ENCODE measurements at regions not wholly inside any gene's neighbourhood (a gene's known extent, or its start where the extent isn't known, plus 50 kb on each side); places are given as distances from the start of the nearest gene placed in this dataset.
"Not testable (repeated sequence)": the region's sequence is repeated elsewhere in the genome, so short reads cannot be mapped to it uniquely, and the experiment has no call there.

- Mint-ChIP-seq H3K27ac (no peak overlapping the region), H3K9me3 (peaks cover 2% of the 10 kb centered on the region), H3K36me3 (ENCODE audit: low read depth) (no peaks in the 10 kb centered on the region), H3K4me1 (ENCODE audit: low read depth) (peaks cover 10% of the 10 kb centered on the region), H3K27me3 (peaks cover 14% of the 10 kb centered on the region), H3K4me3 (no peak overlapping the region)
- DNase-seq: no peak
Observed at GRCh38 chr20:50325215-50325614, 134.6 kb downstream of the CEBPB start.

GRCh38 chr20:50325651-50326050 is 135.0 kb downstream of the CEBPB start:
- Mint-ChIP-seq H3K27ac (no peak overlapping the region), H3K36me3 (ENCODE audit: low read depth) (no peaks in the 10 kb centered on the region), H3K4me1 (ENCODE audit: low read depth) (peaks cover 9% of the 10 kb centered on the region), H3K9me3 (peaks cover 2% of the 10 kb centered on the region), H3K4me3 (no peak overlapping the region), H3K27me3 (peaks cover 12% of the 10 kb centered on the region)
- DNase-seq: no peak

- Mint-ChIP-seq H3K4me3 (no peak overlapping the region), H3K27ac (no peak overlapping the region), H3K9me3 (peaks cover 2% of the 10 kb centered on the region)
Observed at GRCh38 chr20:50327666-50328065, 137.0 kb downstream of the CEBPB start.

GRCh38 chr20:50328222-50328979 is 137.8 kb downstream of the CEBPB start:
- no peaks in the 10 kb centered on the region for H3K36me3 Mint-ChIP-seq (ENCODE audit: low read depth)
- H3K9me3 Mint-ChIP-seq: peaks cover 2% of the 10 kb centered on the region
- peaks cover 25% of the 10 kb centered on the region for H3K27me3 Mint-ChIP-seq
- no peaks in the 10 kb centered on the region for H3K4me1 Mint-ChIP-seq (ENCODE audit: low read depth)
- no peak for DNase-seq
- H3K27ac Mint-ChIP-seq: no peak overlapping the region
- H3K4me3 Mint-ChIP-seq: no peak overlapping the region

More at GRCh38 chr20:50327666-50328065, 137.0 kb downstream of the CEBPB start:
- H3K27me3 Mint-ChIP-seq: peaks cover 19% of the 10 kb centered on the region
- H3K36me3 Mint-ChIP-seq (ENCODE audit: low read depth): no peaks in the 10 kb centered on the region
- no peaks in the 10 kb centered on the region for H3K4me1 Mint-ChIP-seq (ENCODE audit: low read depth)
- no peak for DNase-seq

GRCh38 chr20:50328996-50329898 is 138.6 kb downstream of the CEBPB start:
- peaks cover 26% of the 10 kb centered on the region for H3K27me3 Mint-ChIP-seq
- peaks cover 2% of the 10 kb centered on the region for H3K9me3 Mint-ChIP-seq
- DNase-seq: no peak
- no peak overlapping the region for H3K4me3 Mint-ChIP-seq
- H3K4me1 Mint-ChIP-seq (ENCODE audit: low read depth): no peaks in the 10 kb centered on the region
- no peaks in the 10 kb centered on the region for H3K36me3 Mint-ChIP-seq (ENCODE audit: low read depth)
- no peak overlapping the region for H3K27ac Mint-ChIP-seq

- no peak overlapping the region for H3K27ac Mint-ChIP-seq
- no peak overlapping the region for H3K4me3 Mint-ChIP-seq
- no peak for DNase-seq
- H3K36me3 Mint-ChIP-seq (ENCODE audit: low read depth): no peaks in the 10 kb centered on the region
- H3K4me1 Mint-ChIP-seq (ENCODE audit: low read depth): peaks cover 1% of the 10 kb centered on the region
- peaks cover 2% of the 10 kb centered on the region for H3K9me3 Mint-ChIP-seq
- H3K27me3 Mint-ChIP-seq: peaks cover 26% of the 10 kb centered on the region
Observed at GRCh38 chr20:50329981-50330503, 139.4 kb downstream of the CEBPB start.

- no peaks in the 10 kb centered on the region for H3K36me3 Mint-ChIP-seq (ENCODE audit: low read depth)
- H3K27ac Mint-ChIP-seq: no peak overlapping the region
- H3K4me1 Mint-ChIP-seq (ENCODE audit: low read depth): peaks cover 3% of the 10 kb centered on the region
- peaks cover 26% of the 10 kb centered on the region for H3K27me3 Mint-ChIP-seq
- peaks cover 2% of the 10 kb centered on the region for H3K9me3 Mint-ChIP-seq
- H3K4me3 Mint-ChIP-seq: no peak overlapping the region
- no peak for DNase-seq
Observed at GRCh38 chr20:50330504-50331313, 140.1 kb downstream of the CEBPB start.

GRCh38 chr20:50331469-50332363 is 141.1 kb downstream of the CEBPB start:
- Mint-ChIP-seq H3K4me1 (ENCODE audit: low read depth) (peaks cover 10% of the 10 kb centered on the region), H3K27ac (no peak overlapping the region), H3K27me3 (peaks cover 26% of the 10 kb centered on the region), H3K9me3 (peaks cover 2% of the 10 kb centered on the region), H3K36me3 (ENCODE audit: low read depth) (no peaks in the 10 kb centered on the region), H3K4me3 (no peak overlapping the region)
- no peak for DNase-seq

- H3K4me3 Mint-ChIP-seq: no peak overlapping the region
- H3K27me3 Mint-ChIP-seq: peaks cover 26% of the 10 kb centered on the region
- no peak overlapping the region for H3K27ac Mint-ChIP-seq
Observed at GRCh38 chr20:50332491-50332980, 141.9 kb downstream of the CEBPB start.

GRCh38 chr20:50333131-50333670 is 142.6 kb downstream of the CEBPB start:
- H3K4me3 Mint-ChIP-seq: no peak overlapping the region
- no peak overlapping the region for H3K27ac Mint-ChIP-seq
- no peaks in the 10 kb centered on the region for H3K36me3 Mint-ChIP-seq (ENCODE audit: low read depth)
- H3K4me1 Mint-ChIP-seq (ENCODE audit: low read depth): peaks cover 23% of the 10 kb centered on the region
- peaks cover 26% of the 10 kb centered on the region for H3K27me3 Mint-ChIP-seq
- DNase-seq: no peak
- H3K9me3 Mint-ChIP-seq: no peaks in the 10 kb centered on the region

More at GRCh38 chr20:50332491-50332980, 141.9 kb downstream of the CEBPB start:
- H3K4me1 Mint-ChIP-seq (ENCODE audit: low read depth): peaks cover 16% of the 10 kb centered on the region
- H3K9me3 Mint-ChIP-seq: peaks cover 2% of the 10 kb centered on the region
- DNase-seq: no peak
- H3K36me3 Mint-ChIP-seq (ENCODE audit: low read depth): no peaks in the 10 kb centered on the region

- Mint-ChIP-seq H3K4me3 (no peak overlapping the region), H3K9me3 (no peaks in the 10 kb centered on the region), H3K4me1 (ENCODE audit: low read depth) (peaks cover 29% of the 10 kb centered on the region), H3K27me3 (peaks cover 26% of the 10 kb centered on the region), H3K27ac (no peak overlapping the region), H3K36me3 (ENCODE audit: low read depth) (no peaks in the 10 kb centered on the region)
- no peak for DNase-seq
Observed at GRCh38 chr20:50333812-50334211, 143.2 kb downstream of the CEBPB start.

GRCh38 chr20:50334512-50334911 is 143.9 kb downstream of the CEBPB start:
- not testable (repeated sequence) for H3K36me3 Mint-ChIP-seq (ENCODE audit: low read depth); H3K27ac Mint-ChIP-seq; H3K4me3 Mint-ChIP-seq; DNase-seq; H3K9me3 Mint-ChIP-seq
- peaks cover 26% of the 10 kb centered on the region for H3K27me3 Mint-ChIP-seq
- peaks cover 36% of the 10 kb centered on the region for H3K4me1 Mint-ChIP-seq (ENCODE audit: low read depth)

GRCh38 chr20:50335105-50335504 is 144.5 kb downstream of the CEBPB start:
- Mint-ChIP-seq H3K27me3 (peaks cover 22% of the 10 kb centered on the region), H3K9me3 (no peaks in the 10 kb centered on the region), H3K36me3 (ENCODE audit: low read depth) (no peaks in the 10 kb centered on the region), H3K27ac (no peak overlapping the region), H3K4me1 (ENCODE audit: low read depth) (peaks cover 42% of the 10 kb centered on the region), H3K4me3 (no peak overlapping the region)
- no peak for DNase-seq
